ENCODE measurements at regions not wholly inside any gene's neighbourhood (a gene's known extent, or its start where the extent isn't known, plus 50 kb on each side); places are given as distances from the start of the nearest gene placed in this dataset.
"Not testable (repeated sequence)": the region's sequence is repeated elsewhere in the genome, so short reads cannot be mapped to it uniquely, and the experiment has no call there.

DNA sequence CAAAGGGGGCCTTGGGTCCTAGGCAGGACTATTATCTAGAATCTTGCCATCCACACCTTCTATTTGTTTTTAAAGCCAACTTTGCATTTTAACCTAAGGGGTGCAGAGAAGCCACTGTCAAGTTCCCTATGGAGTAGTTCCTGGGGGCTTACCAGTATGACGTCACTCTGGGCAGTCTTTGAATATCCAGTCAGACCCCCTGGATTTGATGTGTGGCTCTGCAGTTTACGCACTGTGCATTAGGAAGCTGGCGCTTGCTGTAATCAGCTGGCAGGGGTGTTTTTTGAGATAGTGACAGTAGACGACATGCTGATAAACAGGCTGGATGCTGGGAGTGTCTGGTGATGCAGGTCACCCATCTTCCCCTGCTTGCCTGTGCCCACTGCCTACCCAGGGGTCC is 892.7 kb upstream of the ZNF722 start:
- H3K36me3 Mint-ChIP-seq (ENCODE audit: low read depth) = no peaks in the 10 kb centered on the region
- ChIA-PET POLR2A (no interaction called here), CTCF (no interaction called here)
- no peaks in the 10 kb centered on the region for H3K4me1 Mint-ChIP-seq (ENCODE audit: low read depth)
- no peak overlapping the region for H3K27ac Mint-ChIP-seq
- TF ChIP-seq, protein P1, sequence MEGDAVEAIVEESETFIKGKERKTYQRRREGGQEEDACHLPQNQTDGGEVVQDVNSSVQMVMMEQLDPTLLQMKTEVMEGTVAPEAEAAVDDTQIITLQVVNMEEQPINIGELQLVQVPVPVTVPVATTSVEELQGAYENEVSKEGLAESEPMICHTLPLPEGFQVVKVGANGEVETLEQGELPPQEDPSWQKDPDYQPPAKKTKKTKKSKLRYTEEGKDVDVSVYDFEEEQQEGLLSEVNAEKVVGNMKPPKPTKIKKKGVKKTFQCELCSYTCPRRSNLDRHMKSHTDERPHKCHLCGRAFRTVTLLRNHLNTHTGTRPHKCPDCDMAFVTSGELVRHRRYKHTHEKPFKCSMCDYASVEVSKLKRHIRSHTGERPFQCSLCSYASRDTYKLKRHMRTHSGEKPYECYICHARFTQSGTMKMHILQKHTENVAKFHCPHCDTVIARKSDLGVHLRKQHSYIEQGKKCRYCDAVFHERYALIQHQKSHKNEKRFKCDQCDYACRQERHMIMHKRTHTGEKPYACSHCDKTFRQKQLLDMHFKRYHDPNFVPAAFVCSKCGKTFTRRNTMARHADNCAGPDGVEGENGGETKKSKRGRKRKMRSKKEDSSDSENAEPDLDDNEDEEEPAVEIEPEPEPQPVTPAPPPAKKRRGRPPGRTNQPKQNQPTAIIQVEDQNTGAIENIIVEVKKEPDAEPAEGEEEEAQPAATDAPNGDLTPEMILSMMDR (IDR thresholded peaks at IDR 0.05) = no peak
- ATAC-seq (no peak), DNase-seq (no peak)
- intact Hi-C loops (cut with micrococcal nuclease) = no loop called here
- no peaks in the 10 kb centered on the region for H3K27me3 Mint-ChIP-seq
- peaks cover 14% of the 10 kb centered on the region for H3K9me3 Mint-ChIP-seq
- H3K4me3 Mint-ChIP-seq = no peak overlapping the region

DNA sequence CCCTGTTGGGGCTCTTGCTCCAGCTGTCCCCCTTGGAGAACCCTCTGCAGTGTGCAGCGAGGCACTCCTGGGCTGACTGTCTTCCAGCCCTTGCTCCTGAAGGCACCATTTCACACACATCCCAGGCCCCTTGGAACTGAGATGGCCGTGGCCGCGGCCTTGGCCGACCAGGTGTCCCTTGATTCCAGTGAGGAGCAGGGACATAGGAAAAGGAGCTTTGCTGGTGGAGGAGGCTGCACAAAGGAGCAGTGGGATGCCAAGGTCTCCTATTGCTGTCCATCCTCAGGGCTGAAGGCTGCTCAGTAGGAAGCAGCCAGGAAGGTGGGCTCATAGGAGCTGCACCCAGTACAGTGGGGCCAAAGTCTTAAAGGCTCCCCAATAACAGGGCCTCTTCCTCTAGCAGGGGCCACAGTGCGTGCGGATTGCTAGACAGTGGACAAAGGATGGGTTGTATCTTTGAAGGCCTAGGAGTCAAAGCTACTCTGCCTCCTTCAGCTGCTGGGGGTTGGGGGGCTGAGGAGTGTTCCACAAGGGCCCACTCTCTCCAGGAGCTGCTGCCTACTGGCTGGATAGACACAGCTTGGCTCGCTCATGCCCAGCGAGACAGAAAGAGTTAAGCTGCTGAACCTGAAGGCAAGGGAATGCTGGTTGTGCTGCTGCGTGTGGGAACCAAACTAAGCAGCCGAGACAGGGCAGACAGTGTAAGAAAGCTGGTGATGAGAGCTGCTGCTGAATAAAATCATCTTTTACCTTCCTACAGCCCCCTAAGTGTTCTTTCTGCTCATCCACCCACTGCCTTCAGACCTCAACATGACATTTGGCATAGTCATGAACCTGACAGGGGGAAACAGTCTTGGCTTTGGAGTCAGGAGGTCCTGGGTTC is 891.9 kb upstream of the ZNF722 start:
- Mint-ChIP-seq H3K27ac (no peak overlapping the region), H3K36me3 (ENCODE audit: low read depth) (no peaks in the 10 kb centered on the region), H3K27me3 (no peaks in the 10 kb centered on the region), H3K9me3 (peaks cover 9% of the 10 kb centered on the region), H3K4me1 (ENCODE audit: low read depth) (no peaks in the 10 kb centered on the region), H3K4me3 (no peak overlapping the region)
- intact Hi-C loops (cut with micrococcal nuclease) = no loop called here
- POLR2A ChIA-PET = no interaction called here
- no peak for ATAC-seq
- CTCF ChIA-PET = no interaction called here
- TF ChIP-seq, protein P1 (IDR thresholded peaks at IDR 0.05) = no peak
- DNase-seq = no peak

DNA sequence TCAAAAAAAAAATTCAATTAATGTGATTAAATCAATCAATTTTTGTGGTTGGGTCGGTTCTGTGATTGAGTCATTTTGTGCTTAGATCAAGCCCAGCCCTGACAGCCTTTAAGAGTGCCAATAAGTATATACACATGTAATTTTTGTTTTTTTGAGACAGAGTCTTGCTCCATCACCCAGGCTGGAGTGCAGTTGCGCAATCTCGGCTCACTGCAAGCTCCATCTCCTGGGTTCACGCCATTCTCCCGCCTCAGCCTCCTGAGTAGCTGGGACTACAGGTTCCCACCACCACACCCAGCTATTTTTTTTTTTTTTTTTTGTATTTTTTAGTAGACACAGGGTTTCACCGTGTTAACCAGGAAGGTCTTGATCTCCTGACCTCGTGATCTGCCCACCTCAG is 887.1 kb upstream of the ZNF722 start:
- H3K36me3 Mint-ChIP-seq (ENCODE audit: low read depth); ATAC-seq; H3K27me3 Mint-ChIP-seq; POLR2A ChIA-PET; DNase-seq; intact Hi-C loops (cut with micrococcal nuclease); H3K4me3 Mint-ChIP-seq; CTCF ChIA-PET; H3K4me1 Mint-ChIP-seq (ENCODE audit: low read depth); H3K27ac Mint-ChIP-seq: not testable (repeated sequence)
- H3K9me3 Mint-ChIP-seq = peaks cover 12% of the 10 kb centered on the region

DNA sequence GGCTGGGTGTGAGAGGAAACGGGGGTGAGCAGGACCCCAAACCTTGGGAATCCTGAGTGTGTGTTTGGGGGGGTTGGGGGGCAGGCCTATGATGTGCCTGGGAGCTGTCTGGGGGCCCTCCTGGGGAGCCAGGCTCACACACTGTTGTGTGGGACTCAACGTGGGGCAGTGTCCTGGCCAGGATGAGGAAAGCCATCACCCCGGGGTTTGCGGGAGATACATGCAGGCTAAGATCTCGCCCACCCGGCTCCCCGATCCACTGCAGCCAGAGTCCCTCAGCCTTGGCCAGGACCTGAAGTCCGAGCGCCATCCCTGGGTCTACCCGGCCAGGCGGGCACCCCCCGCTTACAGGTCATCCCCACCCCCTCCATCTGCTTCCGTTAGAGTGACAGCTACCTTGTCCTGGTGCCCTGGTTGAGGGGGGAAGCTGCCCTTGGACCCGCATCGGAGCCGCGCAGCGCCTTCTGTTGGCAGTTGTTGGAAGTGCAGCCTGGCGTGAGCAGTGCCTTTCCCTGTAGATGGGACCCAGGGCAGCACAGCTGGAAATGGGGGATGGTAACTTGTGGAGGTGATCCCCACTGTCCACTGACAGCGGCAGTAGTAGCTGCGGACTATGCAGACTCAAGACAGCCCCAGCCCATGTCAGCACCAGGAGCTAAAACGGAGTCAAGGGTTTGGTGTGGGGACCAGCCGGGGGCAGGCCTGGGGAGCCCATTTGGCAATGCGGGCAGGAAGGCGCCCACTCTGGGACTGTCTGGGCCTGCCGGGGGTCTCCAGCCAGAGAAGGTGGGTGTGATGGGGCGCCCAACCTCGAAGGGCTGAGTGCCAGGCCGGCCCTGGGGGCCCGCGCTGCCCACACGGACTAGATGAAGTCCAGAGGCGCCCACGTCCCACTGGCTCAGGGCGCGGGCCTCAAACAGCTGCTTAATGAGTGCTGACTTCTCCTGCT is 885.6 kb upstream of the ZNF722 start:
- H3K4me3 Mint-ChIP-seq = no peak overlapping the region
- intact Hi-C loops (cut with micrococcal nuclease) = no loop called here
- H3K27ac Mint-ChIP-seq = no peak overlapping the region
- no peak for ATAC-seq
- H3K4me1 Mint-ChIP-seq (ENCODE audit: low read depth) = no peaks in the 10 kb centered on the region
- peaks cover 2% of the 10 kb centered on the region for H3K36me3 Mint-ChIP-seq (ENCODE audit: low read depth)
- POLR2A ChIA-PET = no interaction called here
- CTCF ChIA-PET = no interaction called here
- H3K27me3 Mint-ChIP-seq = no peaks in the 10 kb centered on the region
- DNase-seq = no peak
- TF ChIP-seq, protein P1 (IDR thresholded peaks at IDR 0.05) = no peak
- H3K9me3 Mint-ChIP-seq = peaks cover 19% of the 10 kb centered on the region

DNA sequence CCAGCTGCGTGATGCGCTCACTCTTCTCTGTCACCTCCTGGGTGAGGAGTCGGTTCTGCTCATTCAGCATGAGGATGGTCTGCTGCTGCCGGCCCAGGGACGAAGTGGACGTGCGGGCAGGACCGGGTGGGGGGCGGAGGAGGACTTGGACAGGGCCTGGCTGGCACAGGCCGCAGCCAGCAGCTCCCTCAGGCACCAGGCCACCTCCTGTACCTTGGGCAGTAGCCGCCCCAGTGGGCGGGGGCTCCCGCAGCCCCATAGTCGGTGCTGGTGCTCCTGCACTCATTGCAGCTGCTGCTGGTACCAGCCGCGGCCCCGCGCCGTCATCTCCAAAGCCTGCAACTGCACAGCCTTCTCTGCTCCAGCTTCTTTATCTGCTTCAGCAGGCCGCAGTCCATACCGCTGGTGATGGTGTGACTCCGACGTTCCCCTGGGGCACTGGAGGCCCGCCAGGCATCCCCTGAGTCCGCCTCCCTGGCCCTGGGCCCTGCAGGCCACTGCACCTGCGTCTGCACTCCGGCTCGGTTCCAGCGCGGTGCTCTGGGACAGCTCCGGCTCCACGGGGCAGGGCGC is 884.9 kb upstream of the ZNF722 start:
- ChIA-PET CTCF (no interaction called here), POLR2A (no interaction called here)
- no peaks in the 10 kb centered on the region for H3K27me3 Mint-ChIP-seq
- intact Hi-C loops (cut with micrococcal nuclease) = no loop called here
- TF ChIP-seq, protein P1 (IDR thresholded peaks at IDR 0.05) = no peak
- H3K4me1 Mint-ChIP-seq (ENCODE audit: low read depth) = no peaks in the 10 kb centered on the region
- no peak overlapping the region for H3K4me3 Mint-ChIP-seq
- ATAC-seq (no peak), DNase-seq (no peak)
- H3K27ac Mint-ChIP-seq = no peak overlapping the region
- H3K36me3 Mint-ChIP-seq (ENCODE audit: low read depth) = peaks cover 2% of the 10 kb centered on the region
- peaks cover 19% of the 10 kb centered on the region for H3K9me3 Mint-ChIP-seq

Measured in activated CD8-positive, alpha-beta T cell treated with anti-CD3 and anti-CD28 coated beads for 36 hours (primary cell).